Fibroblast of pulmonary artery (primary cell): ENCODE measurements at regions not wholly inside any gene's neighbourhood (a gene's known extent, or its start where the extent isn't known, plus 50 kb on each side); places are given as distances from the start of the nearest gene placed in this dataset.

Source experiments
- DNase-seq: peaks from one replicate; pipeline ENCODE4 v3.0.0-alpha.2; 2010; ENCODE audit warnings: low read depth
- H3K4me3 ChIP-seq: replicated peaks from 2 replicates; pipeline ENCODE4 v1.5.1; 2011; ENCODE audit warnings: low read depth, mild to moderate bottlenecking, control low read depth, low read length, moderate library complexity
- CTCF ChIP-seq: IDR thresholded peaks from 2 replicates; pipeline ENCODE4 v1.5.1; 2011; ENCODE audit warnings: mild to moderate bottlenecking, control low read depth, low read length, inconsistent platforms; ENCODE audit errors: missing control alignments

GRCh38 chr13:99743094-99743493 is 228.5 kb downstream of the ZIC5 start:
- TF ChIP-seq CTCF: no peak

GRCh38 chr13:99741960-99742359 is 229.6 kb downstream of the ZIC5 start:
- DNase-seq: no peak
- no peak overlapping the region for H3K4me3 ChIP-seq
- TF ChIP-seq CTCF: no peak

More at GRCh38 chr13:99743094-99743493, 228.5 kb downstream of the ZIC5 start:
- DNase-seq: no peak
- no peak overlapping the region for H3K4me3 ChIP-seq

GRCh38 chr13:99740251-99740979 is 231.2 kb downstream of the ZIC5 start:
- H3K4me3 ChIP-seq: no peak overlapping the region
- no peak for TF ChIP-seq CTCF
- no peak for DNase-seq

GRCh38 chr13:99738626-99739025 is 232.9 kb downstream of the ZIC5 start:
- no peak for DNase-seq
- H3K4me3 ChIP-seq: no peak overlapping the region
- no peak for TF ChIP-seq CTCF

- DNase-seq: no peak
- H3K4me3 ChIP-seq: no peak overlapping the region
- TF ChIP-seq CTCF: no peak
Measured at GRCh38 chr13:99737481-99738245, 233.9 kb downstream of the ZIC5 start.

GRCh38 chr13:99736541-99736940 is 235.0 kb downstream of the ZIC5 start:
- no peak overlapping the region for H3K4me3 ChIP-seq
- no peak for DNase-seq
- TF ChIP-seq CTCF: no peak
